Caco-2 (cell line): ENCODE measurements at regions not wholly inside any gene's neighbourhood (a gene's known extent, or its start where the extent isn't known, plus 50 kb on each side); places are given as distances from the start of the nearest gene placed in this dataset.

Experiments used
- BruUV-seq: library from RNA; stranded (reverse); fragments of 400-500 nt; replicated peaks from 2 replicates; lab custom pipeline; 2021; lab: Mats Ljungman, UMichigan
- CTCF ChIA-PET: fragments of 300-600 bp; sonication (Branson Sonifier 250); formaldehyde crosslinking; loops from one replicate; lab custom pipeline; 2022; ENCODE audit warnings: antibody characterized with exemption; lab: Charles Lee
- POLR2A ChIA-PET: fragments of 300-600 bp; sonication (Branson Sonifier 250); formaldehyde crosslinking; loops from one replicate; lab custom pipeline; 2022; ENCODE audit warnings: antibody characterized with exemption; lab: Charles Lee
- DNase-seq, 2 experiments: peaks; one replicate each; pipeline versions ENCODE4 v3.0.0 to v3.0.0-alpha.2; 2020 to 2022
- H3K27me3 ChIP-seq: replicated peaks from 2 replicates; pipeline ENCODE4 v1.6.0; 2011; ENCODE audit warnings: low read length; ENCODE audit not compliant: control insufficient read depth, insufficient read depth
- H3K36me3 ChIP-seq: 2 replicates; pipeline ENCODE4 v1.5.1; 2011; ENCODE audit warnings: low read length; ENCODE audit not compliant: control insufficient read depth, insufficient read depth
- H3K4me1 ChIP-seq: fragments of 250-450 bp; sonication (Bioruptor Pico); 2 replicates; pipeline ENCODE4 v1.5.1; 2020; ENCODE audit warnings: mild to moderate bottlenecking
- H3K4me3 ChIP-seq: 2 replicates; pipeline ENCODE4 v1.5.1; 2011; ENCODE audit warnings: low read depth, mild to moderate bottlenecking, control low read depth, low read length
- H3K9me3 ChIP-seq: fragments of 250-450 bp; sonication (Bioruptor Pico); 2 replicates; pipeline ENCODE4 v1.5.1; 2020; ENCODE audit warnings: mild to moderate bottlenecking, moderate library complexity
- H3K27ac Mint-ChIP-seq: one replicate; pipeline ENCODE4 v1.8.0; 2022; ENCODE audit warnings: mixed read lengths; ENCODE audit not compliant: unreplicated experiment
- H3K27me3 Mint-ChIP-seq: one replicate; pipeline ENCODE4 v1.8.0; 2022; ENCODE audit warnings: mixed read lengths; ENCODE audit not compliant: insufficient read depth, unreplicated experiment
- H3K36me3 Mint-ChIP-seq: one replicate; pipeline ENCODE4 v1.8.0; 2022; ENCODE audit warnings: mild to moderate bottlenecking, mixed read lengths; ENCODE audit not compliant: insufficient read depth, unreplicated experiment
- H3K4me1 Mint-ChIP-seq: one replicate; pipeline ENCODE4 v1.8.0; 2022; ENCODE audit warnings: low read depth, mixed read lengths; ENCODE audit not compliant: unreplicated experiment
- H3K4me3 Mint-ChIP-seq: one replicate; pipeline ENCODE4 v1.8.0; 2022; ENCODE audit warnings: mild to moderate bottlenecking, moderate library complexity, mixed read lengths; ENCODE audit not compliant: unreplicated experiment
- H3K9me3 Mint-ChIP-seq: one replicate; pipeline ENCODE4 v1.8.0; 2022; ENCODE audit warnings: mixed read lengths; ENCODE audit not compliant: unreplicated experiment
- CTCF ChIP-seq, 2 experiments: fragments of 200-600 bp in 1 of 2; IDR thresholded peaks; 1 replicate in 1 of 2; 2 replicates in 1 of 2; pipeline versions ENCODE4 v1.5.1 to v1.8.0; 2011 to 2022; ENCODE audit warnings: antibody characterized with exemption in 1 of 2, control low read depth in 1 of 2, inconsistent platforms in 1 of 2, low read depth in 1 of 2, low read length in 1 of 2, mild to moderate bottlenecking in 1 of 2, moderate library complexity in 1 of 2; ENCODE audit not compliant: insufficient read depth in 1 of 2, severe bottlenecking in 1 of 2, unreplicated experiment in 1 of 2
- intact Hi-C: fragments of 100-400 bp; cut with micrococcal nuclease; formaldehyde crosslinking; loops from one replicate; pipeline ENCODE4 v1.10.0; 2022; ENCODE audit not compliant: unreplicated experiment

GRCh38 chr6:122151066-122151465 lies 248.4 kb upstream of the HSF2 start:
- Mint-ChIP-seq H3K4me1 (no peaks in the 10 kb centered on the region), H3K4me3 (no peak overlapping the region), H3K27me3 (peaks cover 3% of the 10 kb centered on the region), H3K36me3 (no peaks in the 10 kb centered on the region), H3K9me3 (no peaks in the 10 kb centered on the region), H3K27ac (no peak overlapping the region)
- ChIA-PET POLR2A (no interaction called here), CTCF (no interaction called here)
- no peak for DNase-seq
- Histone ChIP-seq H3K27me3 (no peaks in the 10 kb centered on the region), H3K4me3 (no peak overlapping the region), H3K4me1 (no peaks in the 10 kb centered on the region), H3K36me3 (no peaks in the 10 kb centered on the region), H3K9me3 (no peaks in the 10 kb centered on the region)
- intact Hi-C loops = no loop called here
- BruUV-seq = no TSS peak
- no peak for TF ChIP-seq CTCF (IDR thresholded peaks at IDR 0.05; ENCODE audit: insufficient read depth in 1 of 2, low read depth in 1 of 2, low read length in 1 of 2, severe bottlenecking in 1 of 2, unreplicated experiment in 1 of 2)

DNA sequence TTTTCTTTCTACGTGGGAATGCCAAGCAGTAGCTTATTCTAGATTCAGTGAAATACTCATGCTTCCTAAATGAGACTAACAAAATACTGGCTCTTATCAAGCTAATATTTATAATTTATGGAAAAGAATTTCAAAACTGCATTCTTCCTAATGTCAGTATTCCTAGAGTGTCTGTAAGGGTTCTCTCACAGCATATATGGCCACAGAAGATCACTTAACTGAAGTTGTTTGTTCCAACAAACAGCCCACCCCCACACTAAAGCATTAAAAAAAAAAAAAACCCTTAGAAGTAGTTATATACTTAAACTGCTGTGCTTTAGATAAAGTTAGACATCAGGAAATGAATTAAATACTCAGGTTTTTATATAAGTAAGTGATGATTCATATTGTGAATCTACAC lies 247.7 kb upstream of the HSF2 start:
- no peak for DNase-seq
- Mint-ChIP-seq H3K27ac (no peak overlapping the region), H3K4me3 (no peak overlapping the region), H3K9me3 (no peaks in the 10 kb centered on the region), H3K4me1 (no peaks in the 10 kb centered on the region), H3K36me3 (no peaks in the 10 kb centered on the region), H3K27me3 (peaks cover 3% of the 10 kb centered on the region)
- Histone ChIP-seq H3K36me3 (no peaks in the 10 kb centered on the region), H3K4me3 (no peak overlapping the region), H3K9me3 (no peaks in the 10 kb centered on the region), H3K4me1 (no peaks in the 10 kb centered on the region), H3K27me3 (no peaks in the 10 kb centered on the region)
- intact Hi-C loops = no loop called here
- BruUV-seq = no TSS peak
- POLR2A ChIA-PET = no interaction called here
- CTCF ChIA-PET = no interaction called here
- no peak for TF ChIP-seq CTCF (IDR thresholded peaks at IDR 0.05; ENCODE audit: insufficient read depth in 1 of 2, low read depth in 1 of 2, low read length in 1 of 2, severe bottlenecking in 1 of 2, unreplicated experiment in 1 of 2)

DNA sequence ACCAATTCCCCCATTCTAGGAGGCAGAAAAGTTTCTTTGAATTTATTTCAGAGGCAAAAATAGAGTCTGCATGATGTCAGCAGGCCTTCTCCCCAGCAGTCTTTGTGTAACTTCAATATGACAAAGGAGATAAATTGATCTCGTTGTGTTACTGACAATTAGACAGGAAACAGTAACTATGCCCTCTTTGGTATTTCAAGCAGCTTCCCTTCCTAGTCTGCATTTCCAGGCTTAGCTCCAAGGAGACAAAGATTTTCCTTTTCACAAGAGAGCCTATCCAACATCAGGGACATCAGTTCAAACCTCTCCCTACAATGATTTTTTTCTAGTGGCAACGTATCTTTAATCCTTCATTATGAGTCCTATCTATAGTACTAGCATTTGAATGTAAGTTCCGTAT lies 245.9 kb upstream of the HSF2 start:
- no peaks in the 10 kb centered on the region for H3K36me3 ChIP-seq
- ChIA-PET POLR2A (no interaction called here), CTCF (no interaction called here)
- intact Hi-C loops = no loop called here
- no peak for TF ChIP-seq CTCF (IDR thresholded peaks at IDR 0.05; ENCODE audit: insufficient read depth in 1 of 2, low read depth in 1 of 2, low read length in 1 of 2, severe bottlenecking in 1 of 2, unreplicated experiment in 1 of 2)
- no TSS peak for BruUV-seq
- Mint-ChIP-seq H3K27me3 (no peaks in the 10 kb centered on the region), H3K4me1 (no peaks in the 10 kb centered on the region), H3K36me3 (no peaks in the 10 kb centered on the region), H3K9me3 (no peaks in the 10 kb centered on the region), H3K4me3 (no peak overlapping the region), H3K27ac (no peak overlapping the region)
- H3K27me3 ChIP-seq = no peaks in the 10 kb centered on the region
- no peak for DNase-seq
- H3K4me3 ChIP-seq = no peak overlapping the region
- no peaks in the 10 kb centered on the region for H3K9me3 ChIP-seq
- H3K4me1 ChIP-seq = no peaks in the 10 kb centered on the region
